Psoas muscle (tissue), 7 donors: ENCODE measurements at regions not wholly inside any gene's neighbourhood (a gene's known extent, or its start where the extent isn't known, plus 50 kb on each side); places are given as distances from the start of the nearest gene placed in this dataset.

ENCODE experiments used
- ATAC-seq, 4 donors: fragments of 200-7000 bp; cut with Tn5 transposase; one replicate each; pipeline ENCODE4 v1.9.1; 2020; ENCODE audit warnings: moderate library complexity in 3 of 4, mild to moderate bottlenecking in 2 of 4
- DNase-seq, 2 donors: peaks; one replicate each; pipeline ENCODE4 v3.0.0-alpha.2; 2020
- H3K27ac ChIP-seq: fragments of 200-600 bp; one replicate; pipeline ENCODE4 v1.8.0; 2022
- H3K27me3 ChIP-seq, 3 donors: fragments of 200-600 bp in 1 of 3; one replicate each; pipeline versions ENCODE4 v1.6.1 to v1.8.0; 2013 to 2022; ENCODE audit warnings: low read length in 2 of 3, mild to moderate bottlenecking in 2 of 3, moderate library complexity in 1 of 3; ENCODE audit not compliant: insufficient read depth in 3 of 3
- H3K36me3 ChIP-seq, 2 donors: fragments of 200-600 bp in 1 of 2; one replicate each; pipeline versions ENCODE4 v1.6.1 to v1.8.0; 2013 to 2022; ENCODE audit warnings: low read depth in 1 of 2, mild to moderate bottlenecking in 1 of 2, moderate library complexity in 1 of 2; ENCODE audit not compliant: insufficient read depth in 1 of 2
- H3K4me1 ChIP-seq: fragments of 200-600 bp; one replicate; pipeline ENCODE4 v1.8.0; 2022
- H3K4me3 ChIP-seq: fragments of 200-600 bp; one replicate; pipeline ENCODE4 v1.8.0; 2022; ENCODE audit warnings: mild to moderate bottlenecking
- H3K9me3 ChIP-seq: fragments of 200-600 bp; one replicate; pipeline ENCODE4 v1.8.0; 2022
- WGBS, 3 donors: extraction: QIAGEN DNeasy Blood & Tissue Kit; methylation state at CpG; one replicate each; pipeline versions ENCODE4 v1.1.6 to v1.1.7; 2013; 5-methylcytosine and 5-hydroxymethylcytosine counted together
- intact Hi-C, 2 donors: fragments of 100-400 bp; cut with DNase I; formaldehyde crosslinking; loops; one replicate each; pipeline versions ENCODE4 v1.11.0 to v1.14.2; 2022
- TF ChIP-seq, protein P1 (sequence below): fragments of 200-600 bp; IDR thresholded peaks from one replicate; pipeline ENCODE4 v1.8.0; 2022; ENCODE audit warnings: antibody characterized with exemption
- donor health status: healthy with polysubstance abuse.
- donor health status: DM: no; HTN: no; CAD: no; lungs with moderate emphysema.
- donor health status: Bipolar disorder and iron deficiency.
- donor health status: healthy.
- donor health status: DM: yes; HTN: yes; CAD: no.
- donor health status: DM: no; HTN: no; CAD: no.
- donor health status: DM: yes; HTN: yes; CAD: no.

- intact Hi-C loops = no loop called here
- Histone ChIP-seq H3K4me3 (no peak overlapping the region), H3K27me3 (no peaks in the 10 kb centered on the region), H3K9me3 (no peaks in the 10 kb centered on the region), H3K36me3 (no peaks in the 10 kb centered on the region), H3K27ac (no peak overlapping the region), H3K4me1 (no peaks in the 10 kb centered on the region)
- 81 to 91% (median 84%) methylated on average over 2 of the region's 2 CpGs for WGBS, 3 donors
- no peak for ATAC-seq
- TF ChIP-seq, protein P1, sequence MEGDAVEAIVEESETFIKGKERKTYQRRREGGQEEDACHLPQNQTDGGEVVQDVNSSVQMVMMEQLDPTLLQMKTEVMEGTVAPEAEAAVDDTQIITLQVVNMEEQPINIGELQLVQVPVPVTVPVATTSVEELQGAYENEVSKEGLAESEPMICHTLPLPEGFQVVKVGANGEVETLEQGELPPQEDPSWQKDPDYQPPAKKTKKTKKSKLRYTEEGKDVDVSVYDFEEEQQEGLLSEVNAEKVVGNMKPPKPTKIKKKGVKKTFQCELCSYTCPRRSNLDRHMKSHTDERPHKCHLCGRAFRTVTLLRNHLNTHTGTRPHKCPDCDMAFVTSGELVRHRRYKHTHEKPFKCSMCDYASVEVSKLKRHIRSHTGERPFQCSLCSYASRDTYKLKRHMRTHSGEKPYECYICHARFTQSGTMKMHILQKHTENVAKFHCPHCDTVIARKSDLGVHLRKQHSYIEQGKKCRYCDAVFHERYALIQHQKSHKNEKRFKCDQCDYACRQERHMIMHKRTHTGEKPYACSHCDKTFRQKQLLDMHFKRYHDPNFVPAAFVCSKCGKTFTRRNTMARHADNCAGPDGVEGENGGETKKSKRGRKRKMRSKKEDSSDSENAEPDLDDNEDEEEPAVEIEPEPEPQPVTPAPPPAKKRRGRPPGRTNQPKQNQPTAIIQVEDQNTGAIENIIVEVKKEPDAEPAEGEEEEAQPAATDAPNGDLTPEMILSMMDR = no peak
- DNase-seq = no peak
Observed at GRCh38 chr3:6182909-6183308, 678.0 kb upstream of the GRM7 start.

DNA sequence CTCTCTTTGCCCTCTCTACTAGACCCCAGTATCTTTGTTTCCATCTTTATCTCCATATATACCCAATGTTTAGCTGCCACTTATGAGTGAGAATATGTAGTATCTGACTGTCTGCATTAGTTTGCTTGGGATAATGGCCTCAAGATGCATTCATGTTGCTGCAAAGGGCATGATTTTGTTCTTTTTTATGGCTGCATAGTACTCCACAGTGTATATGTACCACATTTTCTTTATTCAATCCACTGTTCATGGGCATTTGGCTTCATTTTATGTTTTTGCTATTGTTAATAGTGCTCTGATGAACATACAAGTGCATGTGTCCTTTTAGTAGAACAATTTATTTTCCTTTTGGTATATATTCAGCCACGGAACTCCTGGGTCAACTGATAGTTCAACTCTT lies 671.5 kb upstream of the GRM7 start:
- intact Hi-C loops = no loop called here
- DNase-seq (no peak), ATAC-seq (no peak)
- H3K27ac ChIP-seq = no peak overlapping the region
- WGBS, 3 donors = 93 to 94% (median 94%) methylated on average over 1 of the region's 1 CpG
- no peaks in the 10 kb centered on the region for H3K27me3 ChIP-seq
- TF ChIP-seq, protein P1 = no peak
- H3K4me3 ChIP-seq = no peak overlapping the region
- H3K36me3 ChIP-seq = no peaks in the 10 kb centered on the region
- no peaks in the 10 kb centered on the region for H3K4me1 ChIP-seq
- no peaks in the 10 kb centered on the region for H3K9me3 ChIP-seq

DNA sequence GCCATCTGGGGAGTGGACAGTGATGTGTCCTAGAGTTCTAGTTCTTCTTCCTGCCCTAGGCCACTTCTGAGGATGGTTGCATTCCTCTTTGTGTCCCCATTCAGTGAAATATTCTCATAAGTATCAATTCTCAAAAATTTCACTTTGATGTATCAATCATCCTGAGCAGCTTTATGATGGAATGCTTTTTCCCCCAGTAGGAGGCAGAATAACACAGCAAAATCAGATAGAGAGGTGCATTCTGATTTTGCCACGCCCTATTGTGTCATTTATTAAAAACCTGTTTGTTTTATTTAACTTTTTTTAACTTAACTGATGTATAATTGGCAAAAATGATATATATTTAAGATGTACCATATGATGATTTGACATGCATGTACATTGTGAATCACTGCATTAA lies 656.0 kb upstream of the GRM7 start:
- WGBS, 3 donors = 28 to 42% (median 42%) methylated on average over 1 of the region's 1 CpG
- no peaks in the 10 kb centered on the region for H3K9me3 ChIP-seq
- H3K27me3 ChIP-seq = no peaks in the 10 kb centered on the region
- H3K27ac ChIP-seq = no peak overlapping the region
- TF ChIP-seq, protein P1 = no peak
- H3K4me3 ChIP-seq = no peak overlapping the region
- intact Hi-C loops = no loop called here
- DNase-seq (no peak), ATAC-seq (no peak)
- no peaks in the 10 kb centered on the region for H3K4me1 ChIP-seq
- H3K36me3 ChIP-seq = no peaks in the 10 kb centered on the region

- intact Hi-C loops = no loop called here
Observed at GRCh38 chr3:6216135-6217026, 644.5 kb upstream of the GRM7 start.

More at GRCh38 chr3:6216135-6217026, 644.5 kb upstream of the GRM7 start:
- ATAC-seq (no peak), DNase-seq (no peak)
- Histone ChIP-seq H3K9me3 (no peaks in the 10 kb centered on the region), H3K27me3 (peaks cover 0 to 1% (median 0%) of the 10 kb centered on the region in 3 donors), H3K36me3 (no peaks in the 10 kb centered on the region), H3K27ac (no peak overlapping the region), H3K4me3 (no peak overlapping the region), H3K4me1 (no peaks in the 10 kb centered on the region)
- 36 to 43% (median 41%) methylated on average over 3 of the region's 3 CpGs for WGBS, 3 donors
- TF ChIP-seq, protein P1 = no peak
